ENCODE measurements at regions not wholly inside any gene's neighbourhood (a gene's known extent, or its start where the extent isn't known, plus 50 kb on each side); places are given as distances from the start of the nearest gene placed in this dataset.

DNA sequence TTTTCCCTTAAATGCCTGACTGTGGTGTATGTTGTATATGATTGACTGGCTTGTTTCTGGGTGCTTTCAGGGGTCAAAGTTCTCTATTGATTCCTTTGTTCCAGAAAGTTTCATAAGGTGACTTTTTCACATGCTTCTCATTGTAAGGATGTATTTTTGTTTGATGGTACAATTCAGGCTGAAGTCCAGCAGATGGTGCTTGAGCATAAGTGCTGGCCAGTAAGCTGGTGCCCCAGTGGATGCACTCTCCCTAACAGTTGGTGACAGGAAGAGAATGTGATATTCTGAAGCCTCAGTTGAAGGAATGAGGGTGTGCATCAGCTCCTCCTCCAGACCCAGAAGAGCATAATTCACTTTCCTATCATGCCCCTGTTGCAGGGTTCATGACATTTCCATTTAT is 1941.6 kb upstream of the PRR20A start:
- FAIRE-seq, result no peak
- H2AK5ac ChIP-seq (ENCODE audit: low read depth, low read length), result no peak overlapping the region
- H3K9me3 ChIP-seq (ENCODE audit: insufficient read depth in 2 of 2, low read depth in 1 of 2, low read length in 1 of 2), result 0 out of 4 replicates have a peak, but pooled peaks cover 0 to 5% of the 10 kb centered on the region in 2 experiments
- H2BK12ac ChIP-seq (ENCODE audit: low read depth, low read length), result no peak overlapping the region
- peak overlapping the region; percentile 18; the same call in 1 of the 2 replicates for H2BK5ac ChIP-seq (ENCODE audit: low read depth, low read length)
- no peak overlapping the region for H3K4me3 ChIP-seq (ENCODE audit: extremely low read depth in 1 of 4, insufficient read depth in 2 of 4, low read depth in 3 of 4, low read length in 4 of 4)
- H2BK20ac ChIP-seq (ENCODE audit: low read length), result no peak overlapping the region; the same call in 1 of the 2 replicates
- no peak overlapping the region for H4K5ac ChIP-seq (ENCODE audit: insufficient read length, low read depth, low read length)
- no peak overlapping the region for H3K4me2 ChIP-seq (ENCODE audit: insufficient read depth in 1 of 2, low read depth in 2 of 2, low read length in 2 of 2)
- H3K4me1 ChIP-seq (replicated peaks in 1 of 4; ENCODE audit: control insufficient read depth in 3 of 4, insufficient read depth in 4 of 4, low read length in 3 of 4), result peaks cover 0 to 3% (median 0%) of the 10 kb centered on the region in 4 experiments; a peak in 1 of 7 replicates
- TF ChIP-seq SAP30 (IDR thresholded peaks at IDR 0.05; ENCODE audit: insufficient read depth, insufficient replicate concordance, low read length) (no peak), RAD21 (IDR thresholded peaks at IDR 0.05 in 1 of 2, conservative IDR thresholded peaks at IDR 0.05 in 1 of 2; ENCODE audit: low read depth in 2 of 2, low read length in 2 of 2) (peak; percentile 51 to 63; a peak in 3 of 4 replicates), CTCF (IDR thresholded peaks at IDR 0.05; ENCODE audit: control extremely low read depth in 1 of 3, insufficient read depth in 1 of 3, low read depth in 1 of 3, low read length in 3 of 3) (peak in 2 of 3 experiments; percentile 28 to 38; a peak in 3 of 4 replicates), GABPA (IDR thresholded peaks at IDR 0.05; ENCODE audit: borderline replicate concordance, insufficient read depth, low read length) (no peak)
- no peak overlapping the region for H3K23ac ChIP-seq (ENCODE audit: insufficient read length)
- no peak overlapping the region for H2BK15ac ChIP-seq (ENCODE audit: low read length)
- no peaks in the 10 kb centered on the region for H4K20me1 ChIP-seq (replicated peaks in 1 of 2; ENCODE audit: control insufficient read depth in 1 of 2, insufficient read depth in 2 of 2, low read length in 2 of 2)
- H3K23me2 ChIP-seq (ENCODE audit: low read depth, low read length), result no peaks in the 10 kb centered on the region
- no peak overlapping the region for H3K56ac ChIP-seq (replicated peaks; ENCODE audit: insufficient read length, low read depth, low read length)
- CTCF ChIA-PET (ENCODE audit: partially characterized antibody), result interaction anchor here (0.7 to 2.1 kb wide), 6 partner anchors 12 to 509 kb away, joined by 3 to 12 read pairs (median 4); no protein-coding TSS in a partner anchor
- H4K8ac ChIP-seq (ENCODE audit: extremely low read depth, insufficient read depth, low read length), result no peak overlapping the region
- no peak overlapping the region for H3K14ac ChIP-seq (ENCODE audit: insufficient read length)
- H3K4ac ChIP-seq (replicated peaks; ENCODE audit: insufficient read length, low read depth, low read length), result no peak overlapping the region
- no peak overlapping the region for H3K9ac ChIP-seq (replicated peaks in 1 of 4; ENCODE audit: extremely low read depth in 1 of 4, low read depth in 3 of 4, low read length in 3 of 4)
- H3K18ac ChIP-seq (ENCODE audit: extremely low read depth, low read length), result no peak overlapping the region
- H2AFZ ChIP-seq (ENCODE audit: low read length), result no peak overlapping the region
- H3K79me1 ChIP-seq (ENCODE audit: low read depth, low read length), result no peaks in the 10 kb centered on the region
- H3K27me3 ChIP-seq (replicated peaks in 1 of 4; ENCODE audit: control insufficient read depth in 3 of 4, extremely low read depth in 1 of 4, insufficient read depth in 3 of 4, low read length in 3 of 4), result no peaks in the 10 kb centered on the region
- DNase-seq (ENCODE audit: low read depth in 1 of 2, low spot score in 2 of 2), result no peak
- no peak overlapping the region for H3K27ac ChIP-seq (ENCODE audit: low read depth, low read length)
- peaks cover 0 to 10% (median 1%) of the 10 kb centered on the region in 4 experiments; a peak in 3 of 8 replicates for H3K36me3 ChIP-seq (ENCODE audit: control insufficient read depth in 2 of 4, insufficient read depth in 4 of 4, low read length in 3 of 4)
- POLR2A ChIA-PET (ENCODE audit: partially characterized antibody), result interaction anchor here (0.6 kb wide), 1 partner anchor 10 kb away, joined by 3 read pairs; no protein-coding TSS in a partner anchor
- H2BK120ac ChIP-seq (replicated peaks; ENCODE audit: low read depth, low read length), result no peak overlapping the region
- H4K91ac ChIP-seq (replicated peaks; ENCODE audit: insufficient read length, low read length), result no peak overlapping the region
- no peaks in the 10 kb centered on the region for H3K79me2 ChIP-seq (ENCODE audit: control insufficient read depth in 1 of 2, insufficient read depth in 2 of 2, low read length in 2 of 2)

Measured in H1 (cell line).